Fibroblast of skin of left biceps (primary cell): ENCODE measurements at regions not wholly inside any gene's neighbourhood (a gene's known extent, or its start where the extent isn't known, plus 50 kb on each side); places are given as distances from the start of the nearest gene placed in this dataset.
A peak's percentile ranks its signal among the peaks of the same experiment; 100 is the strongest.
"Not testable (repeated sequence)": the region's sequence is repeated elsewhere in the genome, so short reads cannot be mapped to it uniquely, and the experiment has no call there.

ENCODE experiments used
- DNase-seq, 2 experiments: peaks; one replicate each; pipeline ENCODE4 v3.0.0-alpha.2; 2013; ENCODE audit warnings: low read depth in 2 of 2

- peak; percentile 48 to 54 for DNase-seq
Observed at GRCh38 chr4:11130195-11130970, 298.3 kb downstream of the HS3ST1 start.

- DNase-seq, result no peak
Observed at GRCh38 chr4:11120435-11120834, 308.3 kb downstream of the HS3ST1 start.

- no peak for DNase-seq
Observed at GRCh38 chr4:11119474-11119873, 309.2 kb downstream of the HS3ST1 start.

DNA sequence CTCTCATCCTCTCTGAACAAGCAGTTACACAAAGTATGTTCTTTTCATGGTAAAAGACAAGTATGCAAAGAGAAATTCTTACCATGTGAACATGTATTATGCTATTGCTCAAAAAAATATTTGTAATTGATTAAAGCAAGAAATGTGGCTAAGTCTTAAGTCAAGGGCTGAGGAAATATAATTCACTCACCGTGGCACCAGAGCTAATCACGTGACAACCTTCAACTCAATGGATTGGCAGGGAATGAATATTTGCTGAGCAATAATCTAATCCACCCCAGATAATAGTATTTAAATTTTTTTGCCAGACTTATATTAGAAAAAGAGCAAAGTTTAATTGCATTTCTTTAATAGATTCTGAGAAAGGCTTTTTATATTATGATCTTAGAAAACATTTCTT, 310.2 kb downstream of the HS3ST1 start:
- DNase-seq, result no peak

GRCh38 chr4:11116940-11117339, 311.8 kb downstream of the HS3ST1 start:
- no peak for DNase-seq

DNA sequence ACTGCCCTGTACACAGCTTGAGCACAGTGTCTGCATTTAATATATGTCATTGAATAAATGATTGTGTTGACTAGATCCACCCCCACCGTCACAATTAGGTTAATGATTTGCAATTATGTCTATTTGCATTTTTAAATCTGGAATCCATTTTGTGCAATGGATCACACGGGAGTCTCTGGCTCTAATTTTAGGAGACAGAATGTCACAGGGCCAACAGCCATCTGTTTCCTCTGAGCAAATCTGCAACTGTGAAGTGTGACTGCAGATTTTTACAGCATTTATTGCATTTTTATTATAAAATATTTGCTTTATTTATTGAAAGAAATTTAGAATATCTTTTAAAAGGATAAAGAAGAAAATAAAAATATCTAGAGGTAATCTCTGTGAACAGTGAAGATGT, 316.8 kb downstream of the HS3ST1 start:
- no peak for DNase-seq

DNA sequence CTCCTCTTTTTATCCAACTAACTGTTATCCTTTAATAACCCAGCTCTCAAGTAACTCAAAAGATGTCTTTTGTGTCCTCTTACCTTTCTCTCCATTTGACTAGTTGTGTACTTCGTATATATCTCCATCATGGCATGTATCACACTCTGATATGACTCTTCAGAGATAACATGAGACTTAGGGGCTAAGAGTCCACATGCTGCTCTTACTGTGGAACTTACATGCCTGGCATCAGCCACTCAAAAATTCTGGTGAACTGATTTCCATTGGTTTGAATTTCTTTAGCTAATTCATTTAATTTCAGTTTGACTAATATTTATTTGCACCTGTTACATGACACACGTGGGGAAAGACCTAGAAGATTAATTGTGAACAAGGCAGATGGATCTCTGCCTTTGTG, 317.3 kb downstream of the HS3ST1 start:
- no peak for DNase-seq

DNA sequence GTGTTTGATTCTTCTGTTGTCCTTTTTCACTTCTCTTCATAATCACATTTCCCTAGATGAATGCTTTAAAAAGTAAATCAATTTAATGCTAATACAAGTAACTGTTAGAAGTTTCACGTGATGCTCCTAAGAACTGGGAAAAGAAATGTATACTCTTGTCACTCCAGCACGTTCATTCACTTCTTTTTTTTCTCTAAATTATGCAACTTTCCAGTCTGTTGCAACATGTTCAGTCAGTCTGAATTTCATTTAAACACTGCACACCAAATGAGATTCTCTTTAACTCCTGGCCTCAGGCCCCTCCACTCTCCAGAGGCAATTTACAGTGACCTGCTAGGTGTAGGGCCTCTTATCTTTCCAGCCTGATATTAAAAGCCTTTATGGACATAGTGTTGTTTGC, 321.9 kb downstream of the HS3ST1 start:
- no peak for DNase-seq

DNA sequence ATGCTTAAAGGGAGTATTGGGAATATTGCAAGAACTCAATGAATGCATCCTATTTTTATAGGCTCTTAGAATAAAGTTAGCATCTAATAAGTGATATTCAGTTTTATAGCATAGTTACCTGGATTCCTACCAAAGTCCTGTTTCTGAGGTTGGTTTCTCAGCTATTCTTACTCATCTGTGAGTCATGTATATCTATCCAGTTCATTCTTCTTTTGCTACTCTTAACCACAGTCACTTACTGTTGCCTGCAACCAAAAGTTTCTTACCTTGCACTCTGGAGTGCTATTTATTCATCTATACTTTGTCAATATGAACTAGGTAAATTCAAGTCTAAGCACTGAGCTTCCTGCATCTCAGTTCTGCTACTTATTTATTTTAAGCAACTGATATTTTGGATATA, 322.5 kb downstream of the HS3ST1 start:
- DNase-seq, result peak in 1 of 2 experiments; percentile 7

- DNase-seq, result no peak
Observed at GRCh38 chr4:11105715-11106114, 323.0 kb downstream of the HS3ST1 start.

DNA sequence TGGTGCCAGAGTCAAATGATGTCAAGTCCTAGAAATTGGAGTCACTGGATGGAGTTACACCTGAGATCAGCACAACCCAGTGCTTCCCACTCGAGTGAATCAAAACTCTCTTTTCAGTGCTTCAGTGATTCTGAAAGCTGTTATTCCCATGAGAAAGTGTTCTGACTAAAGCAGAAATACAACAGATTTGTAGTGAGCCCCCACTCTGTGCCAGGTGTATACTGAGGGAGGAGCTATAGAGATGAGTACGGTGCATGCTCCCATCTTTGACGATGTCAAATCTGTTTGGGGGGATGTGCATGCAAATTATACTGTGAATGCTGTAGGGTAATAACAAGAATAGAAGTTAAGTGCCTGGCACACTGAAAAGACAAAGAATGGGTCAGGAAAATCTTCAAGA, 330.2 kb downstream of the HS3ST1 start:
- DNase-seq, result no peak

DNA sequence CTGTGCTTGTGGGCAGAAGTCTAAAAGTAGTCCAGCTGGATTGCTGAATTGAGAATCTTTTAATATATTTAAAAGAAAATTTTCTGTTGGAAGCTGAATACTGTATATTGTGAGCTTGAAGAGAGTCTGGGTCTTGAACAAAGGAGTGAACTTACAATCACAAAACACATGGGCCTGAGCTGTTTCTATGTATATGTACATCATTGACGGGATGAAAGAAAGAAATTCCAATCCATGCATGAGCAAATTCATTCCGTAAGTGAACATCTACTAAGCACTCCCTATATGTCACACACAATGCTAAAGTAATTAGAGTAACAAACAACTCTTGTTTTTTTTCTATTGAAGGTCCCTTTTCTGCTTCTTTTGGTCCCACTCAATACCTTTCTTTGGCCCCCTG, 331.0 kb downstream of the HS3ST1 start:
- DNase-seq, result no peak

GRCh38 chr4:11081006-11081405, 347.7 kb downstream of the HS3ST1 start:
- no peak for DNase-seq

DNA sequence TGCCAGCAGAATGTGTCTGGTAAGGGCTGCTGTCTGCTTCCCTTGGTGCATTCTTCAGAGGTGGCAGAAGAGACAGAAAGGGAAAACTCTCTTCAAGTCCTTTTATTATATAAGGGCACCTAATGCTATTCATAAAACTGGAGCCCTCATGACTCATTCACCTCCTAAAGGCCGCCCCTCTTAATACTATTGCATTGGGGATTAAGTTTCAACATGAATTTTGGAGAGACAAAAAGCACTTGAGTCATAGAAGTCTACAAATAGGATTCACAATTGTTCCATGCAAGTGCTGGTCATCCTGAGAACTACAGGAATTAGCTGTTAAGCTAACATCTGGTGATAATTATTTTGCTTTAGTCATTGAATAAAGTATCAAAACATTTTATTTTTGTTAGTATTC, 349.5 kb downstream of the HS3ST1 start:
- DNase-seq, result peak; percentile 42 to 44

DNA sequence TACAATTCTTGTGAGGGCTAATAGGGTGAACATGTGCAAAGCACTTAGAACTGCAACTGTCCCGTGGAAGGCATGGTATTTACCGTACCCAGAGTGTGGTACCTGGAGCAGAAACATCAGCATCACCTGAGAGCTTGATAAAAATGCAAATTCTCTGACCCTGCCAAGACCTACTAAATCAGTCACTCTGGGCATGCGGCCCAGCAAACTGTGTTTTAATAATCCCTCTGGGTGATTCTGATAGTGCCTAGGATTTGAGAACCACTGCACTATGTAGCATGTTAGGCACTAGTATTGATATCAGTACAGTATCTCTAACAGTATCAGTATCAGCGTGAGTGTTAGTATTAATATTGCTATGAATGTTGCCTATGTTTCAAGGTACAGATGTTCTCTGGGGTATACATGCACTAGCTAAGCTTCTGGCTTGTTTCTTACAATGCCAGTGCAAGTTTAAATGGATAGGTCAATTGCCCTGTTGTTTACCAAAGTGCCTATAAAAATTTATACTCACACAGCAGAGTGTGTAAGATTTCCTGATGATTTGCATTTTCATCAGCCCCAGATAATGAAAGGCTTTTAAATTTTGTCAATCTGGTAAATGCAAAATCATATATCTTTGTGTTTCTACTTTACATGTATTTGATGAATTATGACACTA, 354.0 kb downstream of the HS3ST1 start:
- no peak for DNase-seq

DNA sequence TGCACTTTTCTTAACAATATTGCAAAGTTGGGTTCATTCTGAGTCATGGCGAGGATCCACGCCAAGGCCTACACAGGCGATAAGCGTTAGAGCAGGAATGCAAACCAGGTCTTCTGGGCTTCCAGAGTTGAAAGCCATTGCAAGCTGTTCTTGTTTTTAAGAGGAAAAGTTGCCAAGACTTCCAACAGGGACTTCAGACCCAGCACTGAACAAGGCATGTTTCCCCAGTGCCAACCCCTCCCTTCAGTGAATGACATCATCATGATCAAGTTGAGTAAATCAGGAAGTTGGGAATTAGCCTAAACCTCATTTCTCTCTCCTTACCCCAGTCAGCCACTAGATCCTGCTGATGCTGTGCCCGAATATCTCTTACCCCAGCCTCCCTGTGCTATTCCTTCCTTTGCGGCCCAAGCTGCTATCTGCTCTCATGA, 355.1 kb downstream of the HS3ST1 start:
- DNase-seq, result peak; percentile 49 to 62

DNA sequence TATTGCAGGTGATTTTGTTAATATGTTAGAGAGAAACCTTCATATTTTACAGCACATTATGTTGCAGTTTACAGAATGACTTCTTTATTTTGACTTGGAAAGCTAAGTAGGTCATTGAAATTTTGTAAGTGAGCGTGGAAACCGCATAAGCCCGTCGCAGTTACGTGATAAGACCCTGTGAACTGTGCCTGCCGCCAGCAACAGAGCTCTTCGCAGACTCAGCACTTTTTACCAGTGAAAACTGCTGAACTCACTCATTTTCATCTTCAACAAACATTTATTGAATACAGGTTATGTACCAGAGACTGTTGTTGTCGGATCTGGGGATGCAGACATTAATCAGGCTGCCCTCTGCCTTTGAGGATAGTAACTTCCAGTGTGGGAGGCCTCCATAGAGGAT, 355.7 kb downstream of the HS3ST1 start:
- no peak for DNase-seq

DNA sequence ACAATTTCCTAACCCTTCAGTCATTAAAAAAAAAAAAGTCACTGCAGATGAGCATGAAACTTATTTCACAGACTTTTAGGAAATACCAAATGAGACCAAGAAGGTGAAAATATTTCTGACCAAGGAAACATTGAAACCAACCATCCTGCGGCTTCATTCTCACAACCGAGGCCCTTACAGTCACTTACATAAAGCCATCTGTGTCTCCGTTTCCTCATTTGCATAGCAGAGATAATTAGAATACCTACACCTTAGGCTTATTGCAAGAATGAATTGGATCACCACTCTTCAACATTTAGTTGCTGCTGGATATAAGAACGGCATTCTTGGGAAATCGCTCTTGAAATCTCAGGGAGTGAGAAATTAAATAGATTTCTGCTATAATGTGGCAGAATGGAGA, 356.2 kb downstream of the HS3ST1 start:
- DNase-seq, result no peak

DNA sequence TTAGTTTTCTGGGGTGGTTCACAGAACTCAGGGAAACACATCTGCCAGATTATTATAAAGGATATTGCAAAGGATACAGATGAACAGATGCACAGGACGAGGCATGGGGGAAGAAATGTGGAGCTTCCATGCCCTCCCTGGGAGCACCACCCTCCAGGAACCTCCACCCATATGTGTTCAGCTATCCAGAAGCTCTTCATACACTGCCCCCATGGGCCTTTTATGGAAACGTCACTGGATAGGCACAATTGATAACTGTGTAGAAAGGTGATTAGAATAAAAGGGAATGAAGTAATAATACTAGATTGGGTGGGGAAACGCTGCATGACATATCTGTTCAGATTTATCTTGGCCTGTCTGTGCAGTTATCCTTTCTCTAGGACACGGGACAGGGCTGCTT, 357.9 kb downstream of the HS3ST1 start:
- no peak for DNase-seq

GRCh38 chr4:11069581-11070211, 359.0 kb downstream of the HS3ST1 start:
- DNase-seq, result no peak

- no peak for DNase-seq
Observed at GRCh38 chr4:11069083-11069482, 359.6 kb downstream of the HS3ST1 start.

GRCh38 chr4:11066584-11066983, 362.1 kb downstream of the HS3ST1 start:
- not testable (repeated sequence) for DNase-seq

DNA sequence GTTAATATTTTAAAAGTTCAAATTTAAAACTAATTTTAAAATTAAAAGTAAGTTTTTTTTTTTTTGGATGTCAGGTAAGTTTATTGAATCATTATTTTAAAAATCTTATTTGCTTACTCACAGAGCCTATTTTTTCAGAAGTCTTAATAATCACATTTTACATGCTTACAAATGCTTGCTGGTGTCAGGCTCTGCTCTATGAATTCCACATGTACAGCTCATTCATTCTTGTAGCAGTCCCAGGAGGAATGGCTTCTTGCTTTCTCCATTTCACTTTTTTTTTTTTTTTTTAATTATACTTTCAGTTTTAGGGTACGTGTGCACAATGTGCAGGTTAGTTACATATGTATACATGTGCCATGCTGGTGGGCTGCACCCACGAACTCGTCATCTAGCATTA, 368.1 kb downstream of the HS3ST1 start:
- DNase-seq, result not testable (repeated sequence)
